ENCODE measurements at regions not wholly inside any gene's neighbourhood (a gene's known extent, or its start where the extent isn't known, plus 50 kb on each side); places are given as distances from the start of the nearest gene placed in this dataset.

- TF ChIP-seq POLR2A (IDR thresholded peaks at IDR 0.05) = no peak
- TF ChIP-seq CTCF (IDR thresholded peaks at IDR 0.05) = no peak
These were observed 51.5 kb upstream of the MTHFD1L start for GRCh38 chr6:150813993-150814359.
